Heart left ventricle (tissue), 16 donors: ENCODE measurements at regions not wholly inside any gene's neighbourhood (a gene's known extent, or its start where the extent isn't known, plus 50 kb on each side); places are given as distances from the start of the nearest gene placed in this dataset.

Source experiments
- ATAC-seq, 4 donors: fragments of 200-7000 bp; cut with Tn5 transposase; one replicate each; pipeline ENCODE4 v1.9.1; 2020 to 2022; ENCODE audit warnings: moderate library complexity in 4 of 4, mild to moderate bottlenecking in 3 of 4, moderate number of reproducible peaks in 1 of 4
- DNase-seq, 5 donors: peaks; one replicate each; pipeline ENCODE4 v3.0.0-alpha.2; 2020
- H3K27ac ChIP-seq, 12 donors: fragments of 200-600 bp; sonication (generic) in 4 of 12; one replicate each; pipeline versions ENCODE4 v1.5.0 to v1.8.0; 2016 to 2022; ENCODE audit warnings: mild to moderate bottlenecking in 2 of 12
- H3K27me3 ChIP-seq, 9 donors: fragments of 200-600 bp; sonication (generic) in 2 of 9; one replicate each; pipeline versions ENCODE4 v1.5.1 to v1.8.0; 2016 to 2022; ENCODE audit warnings: mild to moderate bottlenecking in 3 of 9
- H3K36me3 ChIP-seq, 9 donors: fragments of 200-600 bp; sonication (generic) in 2 of 9; one replicate each; pipeline versions ENCODE4 v1.5.0 to v1.8.0; 2018 to 2022; ENCODE audit warnings: mild to moderate bottlenecking in 2 of 9
- H3K4me1 ChIP-seq, 12 donors: fragments of 200-600 bp; sonication (generic) in 4 of 12; one replicate each; pipeline versions ENCODE4 v1.5.0 to v1.8.0; 2016 to 2022; ENCODE audit warnings: mild to moderate bottlenecking in 3 of 12
- H3K4me3 ChIP-seq, 12 donors: fragments of 200-600 bp; sonication (generic) in 4 of 12; one replicate each; pipeline versions ENCODE4 v1.5.0 to v1.8.0; 2017 to 2022; ENCODE audit warnings: mild to moderate bottlenecking in 9 of 12, moderate library complexity in 4 of 12
- H3K9me3 ChIP-seq, 12 donors: fragments of 200-600 bp; sonication (generic) in 4 of 12; one replicate each; pipeline versions ENCODE4 v1.5.0 to v1.8.0; 2016 to 2022; ENCODE audit warnings: mild to moderate bottlenecking in 1 of 12
- POLR2A ChIP-seq, 2 donors: fragments of 450-650 bp; IDR thresholded peaks; one replicate each; pipeline ENCODE4 v1.6.1; 2017; ENCODE audit warnings: antibody characterized with exemption in 2 of 2, mild to moderate bottlenecking in 2 of 2, moderate library complexity in 2 of 2
- WGBS, 4 donors: extraction: QIAGEN DNeasy Blood & Tissue Kit in 2 of 4; methylation state at CpG; one replicate each; pipeline versions ENCODE4 v1.1.5 to v1.1.7; 2013 to 2018; 5-methylcytosine and 5-hydroxymethylcytosine counted together
- intact Hi-C, 10 donors: fragments of 100-400 bp; cut with DNase I; formaldehyde crosslinking; loops; one replicate each; pipeline versions ENCODE4 v1.11.1 to v1.14.2; 2022
- TF ChIP-seq, protein P1 (sequence below), 12 donors: fragments of 200-600 bp; sonication (generic) in 4 of 12; IDR thresholded peaks; one replicate each; pipeline versions ENCODE4 v1.5.0 to v1.8.0; 2018 to 2022; ENCODE audit warnings: antibody characterized with exemption in 12 of 12, mild to moderate bottlenecking in 5 of 12
- donor health status: ischemic (EF 13 %, LVEDD 7.1; RV severe dilation, severe dysfunction).
- donor health status: healthy with polysubstance abuse.
- donor health status: DM: no; HTN: yes; CAD: no.
- donor health status: DM: no; HTN: no; CAD: no.
- donor health status: ischemic (EF 25% LVEDD 6.9; RV normal size, moderate dysfunction).
- donor health status: ischemic (EF 25% LVEDD 5.7; RV mildly dilated, moderate dysfunction).
- donor health status: healthy.
- donor health status: DM: yes; HTN: yes; CAD: no.
- donor health status: ischemic (EF 35%, LVEDD 5.7; RV mildly dilated, moderate dysfunction).
- donor health status: nonischemic (EF 11% LVEDD 7.7; RV severe dilation, severe dysfunction).
- donor health status: DM: yes; HTN: yes; CAD: no.
- donor health status: PGD.
- donor health status: ischemic (EF 29% LVEDD 5.4; RV normal size, mild dysfunction).
- donor health status: nonischemic (EF 23%, LVEDD 6.1; RV moderate dilation, normal function).

DNA sequence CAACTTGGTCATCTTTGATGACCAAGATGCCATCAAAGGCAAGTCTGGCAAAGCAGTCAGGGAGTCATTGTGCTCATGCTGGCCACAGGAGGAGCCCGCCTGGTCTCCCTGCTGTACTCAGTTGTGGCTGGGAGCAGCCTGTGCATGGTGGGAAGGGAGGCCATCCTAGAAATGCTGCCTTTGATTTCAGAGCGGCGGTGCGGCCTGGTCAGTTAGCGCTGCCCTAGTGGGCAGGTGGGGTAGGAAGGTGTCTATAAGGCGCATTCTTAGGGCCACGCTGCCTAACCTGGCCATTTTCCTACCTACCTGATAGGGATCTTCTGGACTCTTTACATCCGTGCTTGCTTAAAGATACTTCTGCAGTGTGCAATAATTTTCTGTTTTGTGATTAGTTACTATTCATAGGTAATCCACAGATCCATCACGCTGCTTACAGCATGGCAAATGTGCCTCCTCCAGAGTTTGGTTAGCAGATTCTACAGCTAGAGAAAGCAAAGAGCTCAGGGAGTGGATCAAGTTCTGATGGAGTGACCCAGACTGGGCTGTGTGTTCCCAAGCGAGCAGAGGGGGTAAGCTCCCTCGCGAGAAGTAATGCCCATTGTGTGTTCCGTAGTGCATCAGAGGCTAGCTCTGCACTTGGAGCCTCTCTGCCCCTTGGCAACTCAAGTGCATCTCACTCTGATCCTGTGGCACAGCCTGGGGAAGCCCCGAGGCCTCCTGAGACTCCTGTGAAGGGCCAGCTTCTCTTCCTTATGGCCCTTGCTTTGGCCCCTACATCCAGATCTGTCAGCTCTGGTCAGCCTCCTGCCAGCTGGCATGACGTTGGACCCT, 970.1 kb upstream of the ZNF722 start:
- WGBS, 4 donors = 72 to 78% (median 77%) methylated on average over 15 of the region's 15 CpGs
- Histone ChIP-seq H3K36me3 (no peaks in the 10 kb centered on the region), H3K4me3 (no peak overlapping the region), H3K9me3 (peaks cover 0 to 40% (median 0%) of the 10 kb centered on the region in 12 donors), H3K27ac (no peak overlapping the region), H3K27me3 (peaks cover 0 to 6% (median 0%) of the 10 kb centered on the region in 9 donors), H3K4me1 (no peaks in the 10 kb centered on the region)
- no peak for DNase-seq
- intact Hi-C loops = loop anchor here in 2 of 10 donors (5.0 to 10.0 kb wide), 2 partner anchors 51 to 1586 kb away; no protein-coding TSS in a partner anchor
- ATAC-seq = no peak
- no peak for TF ChIP-seq POLR2A (IDR thresholded peaks at IDR 0.05)
- TF ChIP-seq, protein P1, sequence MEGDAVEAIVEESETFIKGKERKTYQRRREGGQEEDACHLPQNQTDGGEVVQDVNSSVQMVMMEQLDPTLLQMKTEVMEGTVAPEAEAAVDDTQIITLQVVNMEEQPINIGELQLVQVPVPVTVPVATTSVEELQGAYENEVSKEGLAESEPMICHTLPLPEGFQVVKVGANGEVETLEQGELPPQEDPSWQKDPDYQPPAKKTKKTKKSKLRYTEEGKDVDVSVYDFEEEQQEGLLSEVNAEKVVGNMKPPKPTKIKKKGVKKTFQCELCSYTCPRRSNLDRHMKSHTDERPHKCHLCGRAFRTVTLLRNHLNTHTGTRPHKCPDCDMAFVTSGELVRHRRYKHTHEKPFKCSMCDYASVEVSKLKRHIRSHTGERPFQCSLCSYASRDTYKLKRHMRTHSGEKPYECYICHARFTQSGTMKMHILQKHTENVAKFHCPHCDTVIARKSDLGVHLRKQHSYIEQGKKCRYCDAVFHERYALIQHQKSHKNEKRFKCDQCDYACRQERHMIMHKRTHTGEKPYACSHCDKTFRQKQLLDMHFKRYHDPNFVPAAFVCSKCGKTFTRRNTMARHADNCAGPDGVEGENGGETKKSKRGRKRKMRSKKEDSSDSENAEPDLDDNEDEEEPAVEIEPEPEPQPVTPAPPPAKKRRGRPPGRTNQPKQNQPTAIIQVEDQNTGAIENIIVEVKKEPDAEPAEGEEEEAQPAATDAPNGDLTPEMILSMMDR (IDR thresholded peaks at IDR 0.05) = no peak

- Histone ChIP-seq H3K27ac (no peak overlapping the region), H3K27me3 (peaks cover 0 to 6% (median 0%) of the 10 kb centered on the region in 9 donors), H3K4me1 (no peaks in the 10 kb centered on the region), H3K4me3 (no peak overlapping the region), H3K9me3 (peaks cover 0 to 38% (median 0%) of the 10 kb centered on the region in 12 donors), H3K36me3 (no peaks in the 10 kb centered on the region)
- TF ChIP-seq, protein P1 (IDR thresholded peaks at IDR 0.05) = no peak
- no peak for TF ChIP-seq POLR2A (IDR thresholded peaks at IDR 0.05)
- intact Hi-C loops = loop anchor here in 2 of 10 donors (5.0 to 10.0 kb wide), 2 partner anchors 52 to 1586 kb away; no protein-coding TSS in a partner anchor
- ATAC-seq = no peak
- no peak for DNase-seq
- 40 to 78% (median 47%) methylated on average over 3 of the region's 3 CpGs for WGBS, 4 donors
These were observed 969.5 kb upstream of the ZNF722 start for GRCh38 chr7:63029207-63029522.

- intact Hi-C loops = no loop called here
- no peak for DNase-seq
- Histone ChIP-seq H3K27me3 (peaks cover 0 to 2% (median 0%) of the 10 kb centered on the region in 9 donors), H3K36me3 (no peaks in the 10 kb centered on the region), H3K27ac (no peak overlapping the region), H3K4me3 (no peak overlapping the region), H3K9me3 (peaks cover 0 to 38% (median 0%) of the 10 kb centered on the region in 12 donors), H3K4me1 (no peaks in the 10 kb centered on the region)
- TF ChIP-seq, protein P1 (IDR thresholded peaks at IDR 0.05) = no peak
- no peak for TF ChIP-seq POLR2A (IDR thresholded peaks at IDR 0.05)
- 59 to 66% (median 62%) methylated on average over 13 of the region's 13 CpGs for WGBS, 4 donors
- no peak for ATAC-seq
These were observed 968.6 kb upstream of the ZNF722 start for GRCh38 chr7:63030061-63030460.

GRCh38 chr7:63031838-63032436, 966.7 kb upstream of the ZNF722 start:
- TF ChIP-seq, protein P1 (IDR thresholded peaks at IDR 0.05) = no peak
- no peak for TF ChIP-seq POLR2A (IDR thresholded peaks at IDR 0.05)
- Histone ChIP-seq H3K27ac (no peak overlapping the region), H3K4me1 (no peaks in the 10 kb centered on the region), H3K9me3 (peaks cover 0 to 45% (median 0%) of the 10 kb centered on the region in 12 donors), H3K36me3 (no peaks in the 10 kb centered on the region), H3K27me3 (no peaks in the 10 kb centered on the region), H3K4me3 (no peak overlapping the region)
- DNase-seq = no peak
- intact Hi-C loops = no loop called here
- ATAC-seq = no peak
- WGBS, 4 donors = 66 to 73% (median 70%) methylated on average over 16 of the region's 16 CpGs
